Endothelial cell (in vitro differentiated cells): ENCODE measurements at regions not wholly inside any gene's neighbourhood (a gene's known extent, or its start where the extent isn't known, plus 50 kb on each side); places are given as distances from the start of the nearest gene placed in this dataset.

Source experiments
- DNase-seq: peaks from one replicate; pipeline ENCODE4 v3.0.0; 2021; ENCODE audit warnings: low spot score
- H3K27ac Mint-ChIP-seq: one replicate; pipeline ENCODE4 v1.8.0; 2021; ENCODE audit warnings: mixed read lengths, inconsistent platforms; ENCODE audit not compliant: unreplicated experiment
- H3K27me3 Mint-ChIP-seq: one replicate; pipeline ENCODE4 v1.8.0; 2021; ENCODE audit warnings: mild to moderate bottlenecking, moderate library complexity, mixed read lengths, inconsistent platforms; ENCODE audit not compliant: unreplicated experiment
- H3K36me3 Mint-ChIP-seq: one replicate; pipeline ENCODE4 v1.8.0; 2021; ENCODE audit warnings: mild to moderate bottlenecking, low read depth, mixed read lengths, inconsistent platforms; ENCODE audit not compliant: unreplicated experiment
- H3K4me1 Mint-ChIP-seq: one replicate; pipeline ENCODE4 v1.8.0; 2021; ENCODE audit warnings: mild to moderate bottlenecking, mixed read lengths, inconsistent platforms; ENCODE audit not compliant: unreplicated experiment
- H3K4me3 Mint-ChIP-seq: one replicate; pipeline ENCODE4 v1.8.0; 2021; ENCODE audit warnings: mild to moderate bottlenecking, mixed read lengths, inconsistent platforms; ENCODE audit not compliant: unreplicated experiment
- H3K9me3 Mint-ChIP-seq: one replicate; pipeline ENCODE4 v1.8.0; 2021; ENCODE audit warnings: mixed read lengths, inconsistent platforms; ENCODE audit not compliant: unreplicated experiment
- TF ChIP-seq, protein P1 (sequence below): fragments of 200-600 bp; sonication (generic); IDR thresholded peaks from one replicate; pipeline ENCODE4 v1.5.0; 2021; ENCODE audit warnings: antibody characterized with exemption; ENCODE audit not compliant: unreplicated experiment

DNA sequence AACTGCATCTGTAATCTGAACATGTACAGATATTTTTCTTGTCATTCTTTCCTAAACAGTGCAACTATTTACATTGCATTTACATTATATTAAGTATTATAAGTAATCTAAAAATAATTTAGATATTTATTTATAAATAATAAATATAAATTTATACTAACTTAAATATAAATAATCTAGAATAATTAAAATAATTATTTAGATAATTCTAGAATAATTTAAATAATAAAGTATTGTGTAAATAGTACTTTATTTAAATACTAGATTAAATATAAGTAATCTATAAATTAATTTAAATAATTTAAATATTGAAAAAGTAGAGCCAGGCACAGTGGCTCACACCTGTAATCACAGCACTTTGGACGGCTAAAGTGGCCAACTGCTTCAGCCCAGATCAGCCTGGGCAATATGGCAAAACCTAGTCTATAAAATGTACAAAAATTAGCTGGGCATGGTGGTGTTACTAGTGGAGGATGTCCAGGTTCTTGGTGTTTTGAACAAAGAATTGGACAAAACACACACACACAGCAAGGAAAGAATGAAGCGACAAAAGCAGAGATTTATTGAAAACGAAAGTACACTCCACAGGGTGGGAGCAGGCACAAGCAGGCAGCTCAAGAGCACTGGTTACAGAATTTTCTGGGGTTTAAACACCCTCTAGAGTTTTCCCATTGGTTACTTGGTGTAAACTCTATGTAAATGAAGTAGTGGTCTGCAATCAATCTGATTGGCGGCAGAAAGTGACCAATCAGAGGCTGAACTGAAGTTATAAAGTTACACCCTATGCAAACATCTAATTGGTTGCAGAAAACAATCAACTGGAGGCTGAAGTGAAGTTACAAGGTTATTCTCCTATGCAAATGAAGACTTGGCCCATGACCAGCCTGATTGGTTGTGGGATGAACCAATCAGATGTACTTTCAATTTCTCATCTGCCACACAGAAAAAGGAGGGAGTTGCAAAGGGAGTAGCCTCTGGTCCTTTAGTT, 100.2 kb upstream of the SP4 start:
- H3K27me3 Mint-ChIP-seq = peaks cover 1% of the 10 kb centered on the region

GRCh38 chr7:21330462-21331178, 97.3 kb upstream of the SP4 start:
- TF ChIP-seq, protein P1, sequence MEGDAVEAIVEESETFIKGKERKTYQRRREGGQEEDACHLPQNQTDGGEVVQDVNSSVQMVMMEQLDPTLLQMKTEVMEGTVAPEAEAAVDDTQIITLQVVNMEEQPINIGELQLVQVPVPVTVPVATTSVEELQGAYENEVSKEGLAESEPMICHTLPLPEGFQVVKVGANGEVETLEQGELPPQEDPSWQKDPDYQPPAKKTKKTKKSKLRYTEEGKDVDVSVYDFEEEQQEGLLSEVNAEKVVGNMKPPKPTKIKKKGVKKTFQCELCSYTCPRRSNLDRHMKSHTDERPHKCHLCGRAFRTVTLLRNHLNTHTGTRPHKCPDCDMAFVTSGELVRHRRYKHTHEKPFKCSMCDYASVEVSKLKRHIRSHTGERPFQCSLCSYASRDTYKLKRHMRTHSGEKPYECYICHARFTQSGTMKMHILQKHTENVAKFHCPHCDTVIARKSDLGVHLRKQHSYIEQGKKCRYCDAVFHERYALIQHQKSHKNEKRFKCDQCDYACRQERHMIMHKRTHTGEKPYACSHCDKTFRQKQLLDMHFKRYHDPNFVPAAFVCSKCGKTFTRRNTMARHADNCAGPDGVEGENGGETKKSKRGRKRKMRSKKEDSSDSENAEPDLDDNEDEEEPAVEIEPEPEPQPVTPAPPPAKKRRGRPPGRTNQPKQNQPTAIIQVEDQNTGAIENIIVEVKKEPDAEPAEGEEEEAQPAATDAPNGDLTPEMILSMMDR = no peak
- no peaks in the 10 kb centered on the region for H3K4me1 Mint-ChIP-seq
- H3K9me3 Mint-ChIP-seq = no peaks in the 10 kb centered on the region
- no peak overlapping the region for H3K4me3 Mint-ChIP-seq
- H3K27me3 Mint-ChIP-seq = no peaks in the 10 kb centered on the region
- DNase-seq = no peak
- H3K27ac Mint-ChIP-seq = no peak overlapping the region
- H3K36me3 Mint-ChIP-seq = no peaks in the 10 kb centered on the region

More for the DNA sequence above, 100.2 kb upstream of the SP4 start:
- H3K27ac Mint-ChIP-seq = no peak overlapping the region
- no peaks in the 10 kb centered on the region for H3K4me1 Mint-ChIP-seq
- no peaks in the 10 kb centered on the region for H3K9me3 Mint-ChIP-seq
- DNase-seq = no peak
- no peak overlapping the region for H3K4me3 Mint-ChIP-seq
- TF ChIP-seq, protein P1 = no peak
- H3K36me3 Mint-ChIP-seq = no peaks in the 10 kb centered on the region

DNA sequence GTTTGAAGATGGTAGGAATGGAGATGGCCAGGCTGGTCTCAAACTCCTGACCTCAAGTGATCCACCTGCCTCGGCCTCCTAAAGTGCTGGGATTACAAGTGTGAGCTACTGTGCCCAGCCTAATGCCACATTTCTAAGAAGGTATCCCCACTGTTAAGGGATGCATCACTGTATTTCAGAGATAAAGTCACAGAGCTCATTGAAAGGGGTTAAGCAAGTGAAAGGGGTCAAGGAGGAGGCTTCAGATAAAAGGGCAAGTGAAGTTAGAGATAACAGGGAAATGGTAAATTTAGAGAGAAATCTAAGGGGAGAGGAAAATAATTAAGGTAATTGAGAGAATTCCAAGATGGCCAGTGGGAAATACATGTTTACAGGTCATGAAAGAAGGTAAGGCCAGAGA, 93.0 kb upstream of the SP4 start:
- H3K4me3 Mint-ChIP-seq = no peak overlapping the region
- H3K27ac Mint-ChIP-seq = no peak overlapping the region
- H3K4me1 Mint-ChIP-seq = peaks cover 10% of the 10 kb centered on the region
- no peaks in the 10 kb centered on the region for H3K27me3 Mint-ChIP-seq
- no peaks in the 10 kb centered on the region for H3K36me3 Mint-ChIP-seq
- TF ChIP-seq, protein P1 = no peak
- H3K9me3 Mint-ChIP-seq = no peaks in the 10 kb centered on the region
- no peak for DNase-seq

GRCh38 chr7:21336743-21337142, 91.1 kb upstream of the SP4 start:
- Mint-ChIP-seq H3K4me3 (no peak overlapping the region), H3K4me1 (peaks cover 10% of the 10 kb centered on the region), H3K9me3 (no peaks in the 10 kb centered on the region), H3K27me3 (peaks cover 2% of the 10 kb centered on the region), H3K27ac (no peak overlapping the region), H3K36me3 (no peaks in the 10 kb centered on the region)
- TF ChIP-seq, protein P1 = no peak
- DNase-seq = no peak
